HEK293 (cell line): ENCODE measurements at regions not wholly inside any gene's neighbourhood (a gene's known extent, or its start where the extent isn't known, plus 50 kb on each side); places are given as distances from the start of the nearest gene placed in this dataset.

Experiments used
- CTCF ChIA-PET: fragments of 350-600 bp; formaldehyde crosslinking; extraction: SDS; loops from one replicate; lab custom pipeline; 2021; ENCODE audit warnings: antibody characterized with exemption; lab: Yijun Ruan, JAX
- POLR2A ChIA-PET: fragments of 300-600 bp; formaldehyde crosslinking; extraction: SDS; loops from one replicate; lab custom pipeline; 2020; ENCODE audit warnings: antibody characterized with exemption, inconsistent platforms; lab: Yijun Ruan, JAX
- H3K27ac ChIP-seq: fragments of 200-500 bp; sonication (Bioruptor generic); 2 replicates; pipeline ENCODE4 v1.5.1; 2014; ENCODE audit warnings: low read depth, low read length, control low read depth, inconsistent platforms; ENCODE audit errors: extremely low read depth
- H3K36me3 ChIP-seq, 2 experiments: fragments of 200-500 bp in 1 of 2; sonication (Bioruptor generic) in 1 of 2; 1 replicate in 1 of 2; 2 replicates in 1 of 2; pipeline ENCODE4 v1.5.1; 2014 to 2017; ENCODE audit warnings: inconsistent platforms in 2 of 2, low read length in 2 of 2; ENCODE audit not compliant: control insufficient read depth in 2 of 2, insufficient read depth in 1 of 2
- H3K4me1 ChIP-seq: fragments of 200-500 bp; sonication (Bioruptor generic); 2 replicates; pipeline ENCODE4 v1.5.1; 2014; ENCODE audit warnings: mild to moderate bottlenecking, low read length, inconsistent platforms; ENCODE audit not compliant: control insufficient read depth, insufficient read depth
- H3K4me3 ChIP-seq: 2 replicates; pipeline ENCODE4 v1.5.1; 2011; ENCODE audit warnings: low read depth, mild to moderate bottlenecking, control low read depth, low read length, moderate library complexity
- H3K9me3 ChIP-seq: fragments of 200-500 bp; sonication (Bioruptor generic); 2 replicates; pipeline ENCODE4 v1.5.1; 2014; ENCODE audit warnings: low read depth, low read length, inconsistent platforms; ENCODE audit not compliant: control insufficient read depth, insufficient read depth
- GLIS2 ChIP-seq: fragments of 450-650 bp; formaldehyde crosslinking; IDR thresholded peaks from 2 replicates; pipeline ENCODE4 v1.5.1; 2016; ENCODE audit warnings: missing biosample characterization, missing genetic modification characterization
- KLF10 ChIP-seq: fragments of 450-650 bp; IDR thresholded peaks from 2 replicates; pipeline ENCODE4 v1.5.1; 2018; ENCODE audit warnings: missing biosample characterization, mild to moderate bottlenecking, missing genetic modification characterization
- KLF9 ChIP-seq: fragments of 450-650 bp; formaldehyde crosslinking; IDR thresholded peaks from 2 replicates; pipeline ENCODE4 v1.5.1; 2016; ENCODE audit warnings: missing biosample characterization, missing genetic modification characterization, low read depth
- MZF1 ChIP-seq: fragments of 450-650 bp; formaldehyde crosslinking; IDR thresholded peaks from 2 replicates; pipeline ENCODE4 v1.5.1; 2017; ENCODE audit warnings: missing biosample characterization, missing genetic modification characterization, borderline replicate concordance
- SALL2 ChIP-seq: fragments of 450-650 bp; formaldehyde crosslinking; IDR thresholded peaks from 2 replicates; pipeline ENCODE4 v1.5.0; 2017; ENCODE audit warnings: missing biosample characterization, mild to moderate bottlenecking, missing genetic modification characterization, borderline replicate concordance
- SCRT1 ChIP-seq: fragments of 450-650 bp; formaldehyde crosslinking; IDR thresholded peaks from 2 replicates; pipeline ENCODE4 v1.5.1; 2016; ENCODE audit warnings: missing biosample characterization, missing genetic modification characterization, borderline replicate concordance
- SP3 ChIP-seq: fragments of 450-650 bp; formaldehyde crosslinking; IDR thresholded peaks from 2 replicates; pipeline ENCODE4 v1.5.1; 2016; ENCODE audit warnings: missing biosample characterization, missing genetic modification characterization
- ZBTB17 ChIP-seq: fragments of 450-650 bp; formaldehyde crosslinking; IDR thresholded peaks from 2 replicates; pipeline ENCODE4 v1.5.1; 2016; ENCODE audit warnings: missing biosample characterization, missing genetic modification characterization
- ZBTB48 ChIP-seq: fragments of 450-650 bp; formaldehyde crosslinking; IDR thresholded peaks from 2 replicates; pipeline ENCODE4 v1.5.1; 2016; ENCODE audit warnings: missing biosample characterization, missing genetic modification characterization
- ZFHX2 ChIP-seq: fragments of 450-650 bp; formaldehyde crosslinking; conservative IDR thresholded peaks from 2 replicates; pipeline ENCODE4 v1.5.1; 2016; ENCODE audit warnings: missing biosample characterization, missing genetic modification characterization
- ZFP3 ChIP-seq: fragments of 450-650 bp; formaldehyde crosslinking; IDR thresholded peaks from 2 replicates; pipeline ENCODE4 v1.5.1; 2016; ENCODE audit warnings: low read depth, missing biosample characterization, missing genetic modification characterization
- ZIC2 ChIP-seq: fragments of 450-650 bp; formaldehyde crosslinking; IDR thresholded peaks from 2 replicates; pipeline ENCODE4 v1.5.1; 2016; ENCODE audit warnings: missing biosample characterization, missing genetic modification characterization
- ZNF10 ChIP-seq: fragments of 450-650 bp; formaldehyde crosslinking; IDR thresholded peaks from 2 replicates; pipeline ENCODE4 v1.5.1; 2017; ENCODE audit warnings: missing biosample characterization, missing genetic modification characterization
- ZNF155 ChIP-seq: fragments of 450-650 bp; formaldehyde crosslinking; IDR thresholded peaks from 2 replicates; pipeline ENCODE4 v1.5.1; 2016; ENCODE audit warnings: missing biosample characterization, missing genetic modification characterization
- ZNF18 ChIP-seq: fragments of 450-650 bp; formaldehyde crosslinking; IDR thresholded peaks from 2 replicates; pipeline ENCODE4 v1.5.1; 2016; ENCODE audit warnings: missing biosample characterization, missing genetic modification characterization
- ZNF221 ChIP-seq: fragments of 450-650 bp; formaldehyde crosslinking; IDR thresholded peaks from 2 replicates; pipeline ENCODE4 v1.5.1; 2017; ENCODE audit warnings: missing biosample characterization, missing genetic modification characterization, borderline replicate concordance
- ZNF24 ChIP-seq: fragments of 450-650 bp; formaldehyde crosslinking; IDR thresholded peaks from 2 replicates; pipeline ENCODE4 v1.5.1; 2016; ENCODE audit warnings: missing biosample characterization, missing genetic modification characterization
- ZNF423 ChIP-seq: fragments of 450-650 bp; formaldehyde crosslinking; IDR thresholded peaks from 2 replicates; pipeline ENCODE4 v1.5.1; 2016; ENCODE audit warnings: missing biosample characterization, missing genetic modification characterization
- ZNF473 ChIP-seq: fragments of 450-650 bp; formaldehyde crosslinking; IDR thresholded peaks from 2 replicates; pipeline ENCODE4 v1.5.1; 2017; ENCODE audit warnings: missing biosample characterization, missing genetic modification characterization
- ZNF548 ChIP-seq: fragments of 450-650 bp; formaldehyde crosslinking; IDR thresholded peaks from 2 replicates; pipeline ENCODE4 v1.5.1; 2016; ENCODE audit warnings: missing biosample characterization, missing genetic modification characterization
- ZNF549 ChIP-seq: fragments of 450-650 bp; IDR thresholded peaks from 2 replicates; pipeline ENCODE4 v1.5.1; 2018; ENCODE audit warnings: missing biosample characterization, missing genetic modification characterization, mild to moderate bottlenecking, inconsistent platforms, moderate library complexity
- ZNF560 ChIP-seq: fragments of 450-650 bp; formaldehyde crosslinking; IDR thresholded peaks from 2 replicates; pipeline ENCODE4 v1.5.1; 2017; ENCODE audit warnings: missing biosample characterization, missing genetic modification characterization, borderline replicate concordance
- ZNF596 ChIP-seq: fragments of 450-650 bp; IDR thresholded peaks from 2 replicates; pipeline ENCODE4 v1.5.0; 2018; ENCODE audit warnings: missing biosample characterization, mild to moderate bottlenecking, missing genetic modification characterization, moderate library complexity
- ZNF654 ChIP-seq: fragments of 450-650 bp; formaldehyde crosslinking; IDR thresholded peaks from 2 replicates; pipeline ENCODE4 v1.5.1; 2016; ENCODE audit warnings: low read depth, missing biosample characterization, missing genetic modification characterization
- ZNF76 ChIP-seq: fragments of 450-650 bp; formaldehyde crosslinking; IDR thresholded peaks from 2 replicates; pipeline ENCODE4; 2016; ENCODE audit warnings: low read depth, missing biosample characterization, missing genetic modification characterization, borderline replicate concordance
- ZNF768 ChIP-seq: fragments of 450-650 bp; formaldehyde crosslinking; IDR thresholded peaks from 2 replicates; pipeline ENCODE4 v1.5.1; 2018; ENCODE audit warnings: missing biosample characterization, mild to moderate bottlenecking, missing genetic modification characterization
- ZNF791 ChIP-seq: fragments of 450-650 bp; formaldehyde crosslinking; IDR thresholded peaks from 2 replicates; pipeline ENCODE4 v1.5.1; 2016; ENCODE audit warnings: missing biosample characterization, missing genetic modification characterization
- TF ChIP-seq, protein P1 (sequence below): fragments of 450-650 bp; formaldehyde crosslinking; IDR thresholded peaks from 2 replicates; pipeline ENCODE4 v1.5.1; 2016; ENCODE audit warnings: missing biosample characterization, missing genetic modification characterization

DNA sequence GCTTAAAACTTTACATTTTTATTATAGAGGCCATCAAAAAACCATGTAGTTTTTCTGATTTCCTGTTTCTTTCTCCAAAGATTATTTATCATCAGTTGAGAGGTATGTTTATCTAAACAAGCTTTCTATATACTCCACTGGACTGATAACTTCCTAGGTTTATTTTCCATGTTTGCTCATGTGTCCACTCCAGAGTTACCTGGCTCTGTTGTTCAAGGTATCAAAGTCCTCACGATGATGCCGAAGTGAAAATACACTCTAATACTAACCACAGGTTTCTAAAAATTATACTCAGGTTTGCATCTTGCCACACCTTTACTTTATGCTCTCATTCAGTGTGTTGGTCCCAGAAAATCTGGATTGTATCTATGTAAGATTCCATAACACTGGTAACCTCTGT is 287.9 kb upstream of the GULP1 start (continued):
- no peak for TF ChIP-seq ZBTB17 (tag by site-specific recombination)
- TF ChIP-seq KLF10: no peak
- no peak for TF ChIP-seq ZNF76
- TF ChIP-seq SP3 (tag by site-specific recombination): no peak
- TF ChIP-seq ZFHX2 (tag by site-specific recombination): no peak
- TF ChIP-seq ZNF654 (tag by site-specific recombination): no peak

- no peak overlapping the region for H3K4me3 ChIP-seq
- TF ChIP-seq SALL2 (tag by site-specific recombination) (no peak), ZNF473 (tag by site-specific recombination) (no peak), ZFP3 (tag by site-specific recombination) (no peak), ZNF549 (tag by site-specific recombination) (no peak), ZNF24 (tag by site-specific recombination) (no peak), ZNF596 (tag by site-specific recombination) (no peak), ZNF768 (tag by site-specific recombination) (no peak), ZNF155 (no peak)
- POLR2A ChIA-PET: interaction anchor here (0.7 kb wide), 1 partner anchor 46 kb away, joined by 3 read pairs; no protein-coding TSS in a partner anchor
- H3K9me3 ChIP-seq: no peaks in the 10 kb centered on the region
- no peaks in the 10 kb centered on the region for H3K36me3 ChIP-seq
- CTCF ChIA-PET: interaction anchor here (0.6 kb wide), 1 partner anchor 9 kb away, joined by 3 read pairs; no protein-coding TSS in a partner anchor
- no peak overlapping the region for H3K27ac ChIP-seq
- no peaks in the 10 kb centered on the region for H3K4me1 ChIP-seq
These were observed 277.9 kb upstream of the GULP1 start for GRCh38 chr2:188013767-188014166.

GRCh38 chr2:188016917-188017316 is 274.8 kb upstream of the GULP1 start:
- H3K36me3 ChIP-seq: no peaks in the 10 kb centered on the region
- CTCF ChIA-PET: no interaction called here
- TF ChIP-seq MZF1 (tag by site-specific recombination) (no peak), SCRT1 (tag by site-specific recombination) (no peak), ZNF10 (no peak), ZNF423 (no peak), ZNF791 (tag by site-specific recombination) (no peak), GLIS2 (tag by site-specific recombination) (no peak), ZNF221 (tag by site-specific recombination) (no peak), ZIC2 (tag by site-specific recombination) (no peak), KLF9 (tag by site-specific recombination) (no peak), ZNF548 (no peak), ZBTB48 (tag by site-specific recombination) (no peak), ZNF560 (tag by site-specific recombination) (no peak), ZNF18 (tag by site-specific recombination) (no peak)
- TF ChIP-seq, protein P1, sequence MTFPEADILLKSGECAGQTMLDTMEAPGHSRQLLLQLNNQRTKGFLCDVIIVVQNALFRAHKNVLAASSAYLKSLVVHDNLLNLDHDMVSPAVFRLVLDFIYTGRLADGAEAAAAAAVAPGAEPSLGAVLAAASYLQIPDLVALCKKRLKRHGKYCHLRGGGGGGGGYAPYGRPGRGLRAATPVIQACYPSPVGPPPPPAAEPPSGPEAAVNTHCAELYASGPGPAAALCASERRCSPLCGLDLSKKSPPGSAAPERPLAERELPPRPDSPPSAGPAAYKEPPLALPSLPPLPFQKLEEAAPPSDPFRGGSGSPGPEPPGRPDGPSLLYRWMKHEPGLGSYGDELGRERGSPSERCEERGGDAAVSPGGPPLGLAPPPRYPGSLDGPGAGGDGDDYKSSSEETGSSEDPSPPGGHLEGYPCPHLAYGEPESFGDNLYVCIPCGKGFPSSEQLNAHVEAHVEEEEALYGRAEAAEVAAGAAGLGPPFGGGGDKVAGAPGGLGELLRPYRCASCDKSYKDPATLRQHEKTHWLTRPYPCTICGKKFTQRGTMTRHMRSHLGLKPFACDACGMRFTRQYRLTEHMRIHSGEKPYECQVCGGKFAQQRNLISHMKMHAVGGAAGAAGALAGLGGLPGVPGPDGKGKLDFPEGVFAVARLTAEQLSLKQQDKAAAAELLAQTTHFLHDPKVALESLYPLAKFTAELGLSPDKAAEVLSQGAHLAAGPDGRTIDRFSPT (tag by site-specific recombination): no peak
- TF ChIP-seq, all 188 proteins: peak for 0

More at GRCh38 chr2:188016917-188017316, 274.8 kb upstream of the GULP1 start:
- no peaks in the 10 kb centered on the region for H3K4me1 ChIP-seq
- H3K27ac ChIP-seq: no peak overlapping the region
- no peaks in the 10 kb centered on the region for H3K9me3 ChIP-seq
- no peak overlapping the region for H3K4me3 ChIP-seq
- POLR2A ChIA-PET: no interaction called here
